ENCODE measurements at regions not wholly inside any gene's neighbourhood (a gene's known extent, or its start where the extent isn't known, plus 50 kb on each side); places are given as distances from the start of the nearest gene placed in this dataset.

GRCh38 chr2:222080141-222080540 lies 218.7 kb downstream of the PAX3 start:
- TF ChIP-seq CTCF (conservative IDR thresholded peaks at IDR 0.05; ENCODE audit: low read depth, low read length), result no peak
- no peak for TF ChIP-seq FOS (IDR thresholded peaks at IDR 0.05; ENCODE audit: low read depth, low read length)
- TF ChIP-seq POLR2A (IDR thresholded peaks at IDR 0.05; ENCODE audit: low read depth, low read length), result no peak
- TF ChIP-seq CEBPB (IDR thresholded peaks at IDR 0.05; ENCODE audit: low read depth, low read length), result no peak
- TF ChIP-seq ELK1 (IDR thresholded peaks at IDR 0.05; ENCODE audit: borderline replicate concordance, low read depth, low read length), result no peak
- no peak for TF ChIP-seq SMC3 (IDR thresholded peaks at IDR 0.05; ENCODE audit: low read depth, low read length)
- TF ChIP-seq RCOR1 (IDR thresholded peaks at IDR 0.05; ENCODE audit: insufficient replicate concordance, low read length), result no peak
- TF ChIP-seq MAZ (IDR thresholded peaks at IDR 0.05; ENCODE audit: borderline replicate concordance, low read depth, low read length), result no peak
- no peak for TF ChIP-seq NFE2L2 (IDR thresholded peaks at IDR 0.05; ENCODE audit: low read depth, low read length)
- TF ChIP-seq USF2 (IDR thresholded peaks at IDR 0.05; ENCODE audit: low read depth, low read length), result no peak
